Mesenchymal stem cell (in vitro differentiated cells and primary cell): ENCODE measurements at regions not wholly inside any gene's neighbourhood (a gene's known extent, or its start where the extent isn't known, plus 50 kb on each side); places are given as distances from the start of the nearest gene placed in this dataset.

ENCODE experiments used
- DNase-seq: peaks from one replicate; pipeline ENCODE4 v3.0.0-alpha.2; 2013
- H2AFZ ChIP-seq: one replicate; pipeline ENCODE4 v1.6.1; 2013; ENCODE audit warnings: low read depth, mild to moderate bottlenecking, control low read depth, inconsistent platforms, low read length, moderate library complexity
- H2AK5ac ChIP-seq: 2 replicates; pipeline ENCODE4 v1.6.1; 2013; ENCODE audit warnings: low read length, moderate library complexity, mild to moderate bottlenecking, inconsistent platforms; ENCODE audit not compliant: severe bottlenecking
- H2BK120ac ChIP-seq: one replicate; pipeline ENCODE4 v1.6.1; 2013; ENCODE audit warnings: low read depth, mild to moderate bottlenecking, inconsistent platforms, low read length, moderate library complexity
- H2BK12ac ChIP-seq, 2 experiments: one replicate each; pipeline ENCODE4 v1.6.1; 2013; ENCODE audit warnings: inconsistent platforms in 2 of 2, low read length in 2 of 2, mild to moderate bottlenecking in 2 of 2, moderate library complexity in 2 of 2, control low read depth in 1 of 2
- H2BK15ac ChIP-seq: one replicate; pipeline ENCODE4 v1.6.1; 2013; ENCODE audit warnings: mild to moderate bottlenecking, low read depth, inconsistent platforms; ENCODE audit not compliant: poor library complexity, severe bottlenecking
- H2BK5ac ChIP-seq: 2 replicates; pipeline ENCODE4 v1.6.1; 2013; ENCODE audit warnings: low read depth, mild to moderate bottlenecking, low read length, control low read depth, inconsistent platforms; ENCODE audit not compliant: poor library complexity, severe bottlenecking
- H3K14ac ChIP-seq, 2 experiments: one replicate each; pipeline ENCODE4 v1.6.1; 2013; ENCODE audit warnings: inconsistent platforms in 2 of 2, low read length in 2 of 2, control low read depth in 1 of 2, mild to moderate bottlenecking in 1 of 2, moderate library complexity in 1 of 2
- H3K18ac ChIP-seq, 2 experiments: one replicate each; pipeline ENCODE4 v1.6.1; 2013; ENCODE audit warnings: inconsistent platforms in 2 of 2, low read length in 2 of 2, control low read depth in 1 of 2, low read depth in 1 of 2, mild to moderate bottlenecking in 1 of 2
- H3K23ac ChIP-seq, 2 experiments: one replicate each; pipeline ENCODE4 v1.6.1; 2013; ENCODE audit warnings: inconsistent platforms in 2 of 2, low read length in 2 of 2, mild to moderate bottlenecking in 2 of 2, moderate library complexity in 2 of 2, control low read depth in 1 of 2
- H3K27ac ChIP-seq: 2 replicates; pipeline ENCODE4 v1.5.1; 2013; ENCODE audit warnings: mild to moderate bottlenecking, moderate library complexity, low read length, control low read depth, inconsistent platforms; ENCODE audit not compliant: poor library complexity, severe bottlenecking
- H3K27me3 ChIP-seq, 2 experiments: 2 replicates each; pipeline versions ENCODE4 v1.6.1 to v1.7.0; 2013; ENCODE audit warnings: low read length in 2 of 2, mild to moderate bottlenecking in 2 of 2, moderate library complexity in 2 of 2, control low read depth in 1 of 2, inconsistent platforms in 1 of 2; ENCODE audit not compliant: control insufficient read depth in 1 of 2, insufficient read depth in 1 of 2
- H3K36me3 ChIP-seq, 2 experiments: 2 replicates each; pipeline versions ENCODE4 v1.6.1 to v1.7.0; 2013; ENCODE audit warnings: low read length in 2 of 2, control low read depth in 1 of 2, inconsistent platforms in 1 of 2, low read depth in 1 of 2, mild to moderate bottlenecking in 1 of 2; ENCODE audit not compliant: insufficient read depth in 2 of 2, control insufficient read depth in 1 of 2
- H3K4ac ChIP-seq, 2 experiments: one replicate each; pipeline ENCODE4 v1.6.1; 2013; ENCODE audit warnings: inconsistent platforms in 2 of 2, low read length in 2 of 2, mild to moderate bottlenecking in 2 of 2, moderate library complexity in 2 of 2, control low read depth in 1 of 2, low read depth in 1 of 2
- H3K4me1 ChIP-seq: 2 replicates; pipeline ENCODE4 v1.6.1; 2013; ENCODE audit warnings: low read depth, low read length, control low read depth; ENCODE audit not compliant: control insufficient read depth, insufficient read depth
- H3K4me2 ChIP-seq: 2 replicates; pipeline ENCODE4 v1.6.1; 2013; ENCODE audit warnings: low read length, mild to moderate bottlenecking, inconsistent platforms; ENCODE audit not compliant: poor library complexity, severe bottlenecking
- H3K4me3 ChIP-seq, 2 experiments: 2 replicates each; pipeline versions ENCODE4 v1.5.1 to v1.7.0; 2013; ENCODE audit warnings: low read length in 2 of 2, mild to moderate bottlenecking in 2 of 2, control low read depth in 1 of 2, low read depth in 1 of 2; ENCODE audit not compliant: insufficient read depth in 1 of 2
- H3K79me1 ChIP-seq: replicated peaks from 2 replicates; pipeline ENCODE4 v1.6.1; 2013; ENCODE audit warnings: mild to moderate bottlenecking, control low read depth, low read length, inconsistent platforms; ENCODE audit not compliant: poor library complexity, severe bottlenecking
- H3K9ac ChIP-seq: 2 replicates; pipeline ENCODE4 v1.7.0; 2013; ENCODE audit warnings: mild to moderate bottlenecking, low read length, moderate library complexity
- H3K9me3 ChIP-seq: 2 replicates; pipeline ENCODE4 v1.7.0; 2013; ENCODE audit warnings: mild to moderate bottlenecking, low read length; ENCODE audit not compliant: control insufficient read depth
- H4K8ac ChIP-seq: one replicate; pipeline ENCODE4 v1.6.1; 2013; ENCODE audit warnings: inconsistent platforms, mild to moderate bottlenecking, low read length, moderate library complexity
- H4K91ac ChIP-seq: one replicate; pipeline ENCODE4 v1.6.1; 2013; ENCODE audit warnings: mild to moderate bottlenecking, low read length, inconsistent platforms
- WGBS: methylation state at CpG from one replicate; pipeline ENCODE4 v1.1.7; 2013; ENCODE audit warnings: mixed read lengths; 5-methylcytosine and 5-hydroxymethylcytosine counted together

DNA sequence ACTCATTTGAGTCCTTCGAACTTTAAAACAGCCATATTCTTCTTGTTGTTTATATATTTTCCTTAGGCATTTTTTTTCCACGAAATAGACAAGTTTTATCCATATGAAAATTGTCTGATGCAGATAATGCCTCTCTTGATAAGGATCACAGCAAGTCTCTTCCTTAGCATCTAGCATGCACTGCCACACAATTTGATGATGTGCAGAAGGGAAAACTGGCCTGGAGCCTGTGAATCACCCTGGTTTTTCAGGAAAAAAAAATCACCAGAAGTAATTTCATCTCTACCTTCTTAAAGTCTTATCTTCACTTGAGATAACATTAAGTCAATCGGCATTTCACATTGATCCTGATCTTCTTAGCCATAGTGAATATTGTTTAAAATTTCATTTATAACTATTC, 199.8 kb downstream of the TENT5A start:
- no peak overlapping the region for H3K9ac ChIP-seq
- no peaks in the 10 kb centered on the region for H3K79me1 ChIP-seq
- H3K4me2 ChIP-seq = no peak overlapping the region
- H2BK15ac ChIP-seq = no peak overlapping the region
- H3K4me1 ChIP-seq = no peaks in the 10 kb centered on the region
- H3K27ac ChIP-seq = no peak overlapping the region
- peaks cover 4% of the 10 kb centered on the region for H3K9me3 ChIP-seq
- H3K14ac ChIP-seq = no peak overlapping the region
- no peak overlapping the region for H2BK12ac ChIP-seq
- H4K91ac ChIP-seq = no peak overlapping the region
- H2AFZ ChIP-seq = no peak overlapping the region
- 33% methylated on average over 1 of the region's 3 CpGs for WGBS
- no peak overlapping the region for H3K18ac ChIP-seq
- H2AK5ac ChIP-seq = no peak overlapping the region
- DNase-seq = peak; percentile 30
- no peak overlapping the region for H4K8ac ChIP-seq
- H2BK5ac ChIP-seq = no peak overlapping the region
- no peak overlapping the region for H3K4ac ChIP-seq
- H3K4me3 ChIP-seq = no peak overlapping the region
- no peaks in the 10 kb centered on the region for H3K36me3 ChIP-seq
- H3K27me3 ChIP-seq = no peaks in the 10 kb centered on the region
- no peak overlapping the region for H3K23ac ChIP-seq
- H2BK120ac ChIP-seq = no peak overlapping the region

DNA sequence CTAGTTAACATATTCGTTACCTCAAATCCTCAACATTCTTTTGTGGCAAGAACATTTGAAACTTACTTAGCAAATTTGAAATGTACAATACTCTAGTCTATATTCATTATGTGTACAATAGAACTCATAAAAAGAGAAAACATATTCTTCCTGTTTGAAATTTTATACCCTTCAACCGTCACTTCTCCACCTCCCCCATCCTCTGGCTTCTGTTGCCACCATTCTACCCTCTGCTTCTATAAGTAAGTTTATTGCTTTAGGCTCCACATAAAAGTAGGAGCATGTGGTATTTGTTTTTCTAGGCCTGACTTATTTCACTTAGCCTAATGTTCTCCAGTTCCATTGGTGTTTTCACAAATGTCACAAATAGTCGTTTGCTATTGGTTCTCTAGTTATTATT, 205.3 kb downstream of the TENT5A start:
- Histone ChIP-seq H2BK120ac (no peak overlapping the region), H3K27ac (no peak overlapping the region), H3K4me1 (no peaks in the 10 kb centered on the region), H3K79me1 (no peaks in the 10 kb centered on the region), H3K18ac (no peak overlapping the region), H3K4me3 (no peak overlapping the region), H2BK15ac (no peak overlapping the region), H3K23ac (no peak overlapping the region), H3K14ac (no peak overlapping the region), H3K9ac (no peak overlapping the region), H4K8ac (no peak overlapping the region), H3K9me3 (peaks cover 4% of the 10 kb centered on the region), H4K91ac (no peak overlapping the region), H2AK5ac (no peak overlapping the region), H3K36me3 (no peaks in the 10 kb centered on the region), H3K4me2 (no peak overlapping the region), H2AFZ (no peak overlapping the region), H2BK5ac (no peak overlapping the region), H3K27me3 (no peaks in the 10 kb centered on the region), H3K4ac (no peak overlapping the region), H2BK12ac (no peak overlapping the region)
- 94% methylated on average over 2 of the region's 3 CpGs for WGBS
- no peak for DNase-seq

DNA sequence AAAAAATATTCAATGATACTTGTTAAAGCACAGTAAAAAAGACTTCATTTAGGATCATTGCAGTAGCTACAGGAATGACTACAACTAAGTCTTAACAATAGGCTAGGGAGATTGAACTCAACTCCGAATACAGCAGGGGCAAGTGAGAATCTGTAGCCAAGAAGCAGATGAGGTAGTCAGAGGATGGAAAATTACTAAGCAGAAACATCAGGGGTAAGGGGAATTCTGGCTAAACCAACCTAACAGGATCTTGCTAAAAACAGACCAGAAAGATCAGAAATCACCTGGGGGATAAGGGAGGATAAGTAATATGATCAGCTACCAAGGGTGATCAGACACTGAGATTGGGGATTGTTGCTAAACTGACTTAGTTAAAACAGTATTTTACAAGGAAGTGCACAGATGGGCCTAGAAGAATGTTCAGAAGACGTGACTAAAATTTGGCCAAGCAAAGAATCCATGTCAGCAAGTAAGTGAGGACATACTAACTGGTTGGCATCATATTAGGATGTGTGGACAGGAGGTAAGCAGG, 217.5 kb downstream of the TENT5A start:
- H3K9me3 ChIP-seq = no peaks in the 10 kb centered on the region
- no peak overlapping the region for H2BK12ac ChIP-seq
- H3K23ac ChIP-seq = no peak overlapping the region
- H2BK15ac ChIP-seq = no peak overlapping the region
- no peak overlapping the region for H2BK5ac ChIP-seq
- no peak overlapping the region for H3K18ac ChIP-seq
- H2AFZ ChIP-seq = no peak overlapping the region
- no peaks in the 10 kb centered on the region for H3K27me3 ChIP-seq
- H3K9ac ChIP-seq = no peak overlapping the region
- WGBS = 91% methylated on average over 2 of the region's 2 CpGs
- H3K4ac ChIP-seq = no peak overlapping the region
- no peak overlapping the region for H4K91ac ChIP-seq
- no peak overlapping the region for H4K8ac ChIP-seq
- H2AK5ac ChIP-seq = no peak overlapping the region
- H3K36me3 ChIP-seq = no peaks in the 10 kb centered on the region
- H3K4me3 ChIP-seq = no peak overlapping the region
- H2BK120ac ChIP-seq = no peak overlapping the region
- no peak overlapping the region for H3K4me2 ChIP-seq
- no peak for DNase-seq
- H3K4me1 ChIP-seq = no peaks in the 10 kb centered on the region
- no peaks in the 10 kb centered on the region for H3K79me1 ChIP-seq
- H3K27ac ChIP-seq = no peak overlapping the region
- H3K14ac ChIP-seq = no peak overlapping the region

DNA sequence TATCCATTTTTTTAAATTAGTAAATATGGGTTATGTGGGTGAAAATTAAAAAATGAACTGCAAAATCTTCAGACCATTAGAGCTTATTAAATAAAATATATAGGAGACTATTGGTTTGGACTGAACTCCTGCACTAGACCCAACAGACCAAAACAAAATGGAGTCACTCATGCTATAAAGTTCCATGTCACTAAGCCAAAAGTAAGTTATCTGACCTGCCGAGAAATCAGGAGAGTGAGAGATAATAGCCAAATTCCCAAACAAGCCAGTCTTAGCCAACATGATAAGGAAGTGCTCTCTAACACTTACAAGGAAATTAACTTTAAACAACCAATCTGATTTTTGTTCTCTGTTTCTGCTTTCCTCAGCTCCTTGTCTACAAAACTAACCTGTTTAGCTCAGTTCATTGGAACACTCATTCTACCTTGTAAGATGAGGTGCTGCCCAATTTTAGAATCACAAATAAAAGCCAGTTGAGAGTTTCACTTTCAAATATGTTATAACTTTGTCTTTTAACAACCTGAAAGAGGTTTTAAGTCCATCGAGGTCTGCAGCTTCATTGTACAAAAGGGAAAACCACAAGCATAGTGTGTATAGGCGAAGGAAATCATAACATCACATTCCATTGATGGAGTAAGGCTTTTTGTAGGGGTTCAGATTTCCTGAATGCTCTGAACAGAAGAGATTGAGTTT, 220.5 kb downstream of the TENT5A start:
- H3K27ac ChIP-seq = no peak overlapping the region
- no peak overlapping the region for H3K23ac ChIP-seq
- H3K18ac ChIP-seq = no peak overlapping the region
- no peak overlapping the region for H4K8ac ChIP-seq
- H3K4me1 ChIP-seq = no peaks in the 10 kb centered on the region
- DNase-seq = peak; percentile 11
- H3K79me1 ChIP-seq = no peaks in the 10 kb centered on the region
- H2BK15ac ChIP-seq = no peak overlapping the region
- no peak overlapping the region for H3K9ac ChIP-seq
- H2BK5ac ChIP-seq = no peak overlapping the region
- H3K14ac ChIP-seq = no peak overlapping the region
- H4K91ac ChIP-seq = no peak overlapping the region
- 54% methylated on average over 3 of the region's 3 CpGs for WGBS
- no peak overlapping the region for H3K4me2 ChIP-seq
- no peak overlapping the region for H3K4me3 ChIP-seq
- H2AK5ac ChIP-seq = no peak overlapping the region
- no peak overlapping the region for H3K4ac ChIP-seq
- H2BK120ac ChIP-seq = no peak overlapping the region
- H2BK12ac ChIP-seq = no peak overlapping the region
- H3K9me3 ChIP-seq = no peaks in the 10 kb centered on the region
- H3K27me3 ChIP-seq = no peaks in the 10 kb centered on the region
- H2AFZ ChIP-seq = no peak overlapping the region
- H3K36me3 ChIP-seq = no peaks in the 10 kb centered on the region
